ENCODE measurements at regions not wholly inside any gene's neighbourhood (a gene's known extent, or its start where the extent isn't known, plus 50 kb on each side); places are given as distances from the start of the nearest gene placed in this dataset.

DNA sequence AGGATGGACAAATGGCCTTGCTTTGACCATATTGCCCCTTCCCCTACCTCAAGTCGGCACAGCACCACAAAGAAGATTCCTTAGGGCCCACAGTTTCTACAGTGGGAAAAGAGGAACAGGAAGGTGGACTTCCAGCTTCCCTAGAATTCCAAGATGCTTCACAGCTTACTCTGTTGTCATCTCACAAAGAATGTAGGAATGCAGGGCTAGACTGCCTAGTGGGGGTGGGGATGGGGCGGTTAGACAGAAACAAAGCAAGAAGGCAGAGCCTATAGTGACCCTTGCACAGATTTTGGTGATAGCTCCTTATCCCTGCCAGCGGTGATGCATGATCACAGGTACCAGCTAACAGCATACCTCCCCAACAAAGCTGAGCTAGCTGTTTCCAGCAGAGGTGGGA is 607.6 kb upstream of the MAN1A1 start:
- no peak for TF ChIP-seq EZH2 (IDR thresholded peaks at IDR 0.05; ENCODE audit: insufficient read depth, poor library complexity, severe bottlenecking)
- TF ChIP-seq EZH2phosphoT487 (IDR thresholded peaks at IDR 0.05; ENCODE audit: insufficient read depth, low read depth), result no peak
